NAMALWA (cell line): ENCODE measurements at regions not wholly inside any gene's neighbourhood (a gene's known extent, or its start where the extent isn't known, plus 50 kb on each side); places are given as distances from the start of the nearest gene placed in this dataset.

Source experiments
- DNase-seq: peaks from one replicate; pipeline ENCODE4 v3.0.0-alpha.2; 2015; ENCODE audit warnings: low spot score

- no peak for DNase-seq
Observed at GRCh38 chr19:28534766-28535351, 678.1 kb downstream of the UQCRFS1 start.

- DNase-seq, result no peak
Observed at GRCh38 chr19:28532765-28533341, 680.1 kb downstream of the UQCRFS1 start.

- no peak for DNase-seq
Observed at GRCh38 chr19:28531979-28532378, 681.0 kb downstream of the UQCRFS1 start.

GRCh38 chr19:28530406-28531035 lies 682.4 kb downstream of the UQCRFS1 start:
- peak; percentile 38 for DNase-seq

- DNase-seq, result no peak
Observed at GRCh38 chr19:28526038-28526437, 686.9 kb downstream of the UQCRFS1 start.

- no peak for DNase-seq
Observed at GRCh38 chr19:28523619-28524018, 689.3 kb downstream of the UQCRFS1 start.

- DNase-seq, result no peak
Observed at GRCh38 chr19:28522545-28522922, 690.4 kb downstream of the UQCRFS1 start.

GRCh38 chr19:28521614-28522544 lies 691.1 kb downstream of the UQCRFS1 start:
- DNase-seq, result no peak

GRCh38 chr19:28520998-28521568 lies 691.9 kb downstream of the UQCRFS1 start:
- no peak for DNase-seq

GRCh38 chr19:28519952-28520861 lies 692.7 kb downstream of the UQCRFS1 start:
- no peak for DNase-seq

- DNase-seq, result no peak
Observed at GRCh38 chr19:28519218-28519779, 693.7 kb downstream of the UQCRFS1 start.

GRCh38 chr19:28516415-28516872 lies 696.5 kb downstream of the UQCRFS1 start:
- no peak for DNase-seq

- no peak for DNase-seq
Observed at GRCh38 chr19:28514166-28514565, 698.8 kb downstream of the UQCRFS1 start.

GRCh38 chr19:28511655-28512054 lies 701.3 kb downstream of the UQCRFS1 start:
- no peak for DNase-seq

- DNase-seq, result no peak
Observed at GRCh38 chr19:28509079-28509895, 703.7 kb downstream of the UQCRFS1 start.

GRCh38 chr19:28508666-28509065 lies 704.3 kb downstream of the UQCRFS1 start:
- no peak for DNase-seq

- DNase-seq, result no peak
Observed at GRCh38 chr19:28505933-28506332, 707.0 kb downstream of the UQCRFS1 start.

- no peak for DNase-seq
Observed at GRCh38 chr19:28505134-28505533, 707.8 kb downstream of the UQCRFS1 start.

- no peak for DNase-seq
Observed at GRCh38 chr19:28504727-28505126, 708.2 kb downstream of the UQCRFS1 start.

- no peak for DNase-seq
Observed at GRCh38 chr19:28504139-28504538, 708.8 kb downstream of the UQCRFS1 start.
